Eye (tissue), 1 donor: ENCODE measurements at regions not wholly inside any gene's neighbourhood (a gene's known extent, or its start where the extent isn't known, plus 50 kb on each side); places are given as distances from the start of the nearest gene placed in this dataset.
"Not testable (repeated sequence)": the region's sequence is repeated elsewhere in the genome, so short reads cannot be mapped to it uniquely, and the experiment has no call there.

ENCODE experiments used
- DNase-seq: peaks from one replicate; pipeline ENCODE4 v3.0.0-alpha.2; 2015

DNA sequence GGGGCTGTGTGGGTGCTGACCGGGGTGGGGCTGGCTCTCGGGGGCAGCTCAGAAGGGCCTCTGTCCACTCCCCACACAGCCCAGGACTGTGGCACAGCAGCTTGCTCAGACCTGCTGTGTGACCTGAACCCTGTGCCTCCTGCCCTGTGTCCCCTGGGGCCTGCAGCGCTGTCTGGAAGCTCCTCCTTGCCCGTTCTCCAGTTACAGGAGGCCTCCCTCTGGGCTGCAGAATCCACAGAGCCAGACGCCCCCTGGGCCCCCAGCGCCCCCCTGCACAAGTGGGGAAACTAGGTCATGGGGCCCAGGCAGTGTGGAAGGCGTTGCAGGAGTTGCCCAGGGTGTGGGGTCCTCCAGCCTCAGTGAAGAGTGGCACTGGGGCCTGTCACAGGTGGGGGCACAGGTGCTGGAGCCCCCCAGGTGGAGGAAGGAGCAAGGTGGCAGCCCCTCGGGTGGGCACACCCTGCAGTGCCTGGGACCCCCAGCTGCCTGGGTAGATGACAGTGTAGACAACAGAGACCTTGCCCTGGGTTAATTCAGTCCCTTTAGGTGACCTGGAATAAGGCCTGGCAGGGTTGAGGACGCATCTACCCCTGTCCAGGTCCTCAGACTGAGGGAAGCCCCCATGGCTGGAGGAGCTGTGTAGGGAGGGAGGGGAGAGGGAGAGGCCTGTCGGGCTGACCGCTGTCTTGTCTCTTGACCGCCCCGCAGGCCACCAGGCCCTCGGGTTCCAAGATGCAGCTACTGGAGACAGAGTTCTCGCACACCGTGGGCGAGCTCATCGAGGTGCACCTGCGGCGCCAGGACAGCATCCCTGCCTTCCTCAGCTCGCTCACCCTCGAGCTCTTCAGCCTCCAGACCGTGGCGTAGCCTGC is 120.2 kb downstream of the IGLL1 start:
- peak; percentile 69 for DNase-seq

DNA sequence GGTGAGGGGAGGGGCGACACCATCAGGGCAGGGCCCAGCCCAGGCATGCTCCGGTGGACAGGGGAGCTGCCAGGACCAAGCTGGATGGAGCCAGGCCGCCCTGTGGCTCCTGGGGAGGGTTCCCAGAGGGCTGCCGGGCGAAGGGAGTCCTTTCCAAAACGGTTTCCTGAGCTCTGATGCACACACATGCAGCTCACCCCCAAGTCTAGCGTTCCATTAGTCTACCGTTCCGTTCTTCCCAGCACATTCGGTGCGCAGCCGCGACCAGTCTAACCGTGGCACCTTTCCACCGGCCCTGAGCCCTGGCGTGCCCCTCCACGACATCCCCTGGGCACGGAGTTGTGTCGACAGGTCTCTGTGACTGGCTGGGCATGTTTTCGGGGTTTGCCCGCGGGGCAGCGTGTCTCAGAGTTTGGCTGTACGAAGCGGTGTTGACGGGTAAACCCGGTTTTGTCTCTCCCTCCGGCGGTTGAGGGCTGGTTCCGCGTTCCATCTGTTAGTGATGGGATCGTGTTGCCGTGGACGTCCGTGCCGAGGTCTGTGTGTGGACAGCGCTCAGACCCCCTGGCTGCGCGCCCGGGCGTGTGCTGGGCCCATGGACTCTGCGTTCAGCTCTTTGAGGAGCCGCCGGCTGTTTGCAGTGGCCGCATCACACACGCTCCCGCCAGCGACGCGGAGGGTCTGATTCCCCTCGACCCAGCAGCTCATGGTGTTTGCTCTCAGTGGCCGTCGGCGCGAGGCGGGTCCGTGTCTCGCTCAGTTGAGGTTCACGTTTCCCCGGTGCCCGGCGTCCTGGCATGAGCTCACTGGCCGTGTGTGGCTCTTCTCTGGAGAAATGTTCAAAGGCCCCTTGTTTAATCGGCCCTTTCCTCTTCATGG is 121.2 kb downstream of the IGLL1 start:
- no peak for DNase-seq

DNA sequence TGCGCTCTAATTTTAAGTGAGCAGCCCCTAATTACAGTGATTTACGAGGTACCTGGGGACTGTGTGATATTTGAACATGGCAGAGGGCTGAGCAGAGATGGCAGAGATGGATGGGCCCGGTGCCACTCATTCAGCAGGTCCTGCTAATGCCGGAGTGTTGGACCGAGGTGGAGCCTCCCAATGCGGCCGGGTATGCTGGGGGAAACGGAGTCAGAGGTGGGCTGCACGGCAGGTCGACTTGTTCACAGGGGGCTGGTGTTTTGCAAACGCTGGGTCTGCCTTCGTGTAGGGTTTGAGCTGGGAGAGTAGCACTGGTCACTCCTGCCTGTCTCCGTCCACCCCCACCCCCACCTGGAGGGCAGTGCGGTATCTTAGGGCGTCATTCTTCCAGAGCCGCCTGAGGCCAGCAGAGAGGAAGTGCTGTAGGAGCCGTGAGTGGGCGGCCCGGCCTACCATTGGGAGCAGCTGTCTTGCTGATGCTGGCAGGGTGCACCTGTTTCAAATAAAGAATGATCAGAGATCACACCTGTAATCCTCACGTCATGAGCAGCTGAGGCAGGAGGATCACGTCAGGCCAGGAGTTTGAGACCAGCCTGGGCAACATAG is 122.6 kb downstream of the IGLL1 start:
- no peak for DNase-seq

DNA sequence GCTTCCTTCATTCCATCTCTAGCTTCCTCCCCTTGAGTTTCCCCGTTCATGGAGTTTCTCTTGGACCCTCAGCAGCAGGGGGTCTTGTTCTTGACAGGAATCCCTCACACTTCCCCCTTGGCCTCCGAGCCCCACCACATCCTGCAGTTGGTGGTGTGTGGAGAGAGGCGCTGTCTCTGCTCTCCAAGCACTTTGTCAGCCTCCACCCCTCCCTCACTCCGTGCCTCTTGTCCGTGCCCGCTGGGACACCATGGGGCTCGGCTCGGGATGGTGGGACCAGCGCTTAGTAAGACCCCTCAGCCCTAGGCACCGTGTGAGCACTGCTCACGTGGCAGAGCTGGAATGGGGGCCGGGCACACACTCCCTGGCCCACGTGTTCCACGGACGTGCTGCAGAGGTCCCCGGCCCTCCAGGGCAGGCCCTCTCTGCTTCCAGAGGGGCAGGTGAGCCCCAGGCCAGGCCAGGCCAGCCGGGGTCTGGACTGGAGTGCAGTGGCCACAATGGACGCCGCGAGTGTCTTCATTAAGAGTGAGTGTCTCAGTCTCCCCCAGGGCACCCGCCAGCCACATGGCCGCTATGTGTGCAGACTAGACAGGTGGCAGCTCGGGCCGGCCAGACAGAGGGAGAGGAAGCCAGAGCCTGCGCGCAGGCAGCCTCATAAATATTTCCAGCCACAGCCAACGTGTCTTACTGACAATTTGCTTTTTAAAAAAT is 123.3 kb downstream of the IGLL1 start:
- peak; percentile 8 for DNase-seq

DNA sequence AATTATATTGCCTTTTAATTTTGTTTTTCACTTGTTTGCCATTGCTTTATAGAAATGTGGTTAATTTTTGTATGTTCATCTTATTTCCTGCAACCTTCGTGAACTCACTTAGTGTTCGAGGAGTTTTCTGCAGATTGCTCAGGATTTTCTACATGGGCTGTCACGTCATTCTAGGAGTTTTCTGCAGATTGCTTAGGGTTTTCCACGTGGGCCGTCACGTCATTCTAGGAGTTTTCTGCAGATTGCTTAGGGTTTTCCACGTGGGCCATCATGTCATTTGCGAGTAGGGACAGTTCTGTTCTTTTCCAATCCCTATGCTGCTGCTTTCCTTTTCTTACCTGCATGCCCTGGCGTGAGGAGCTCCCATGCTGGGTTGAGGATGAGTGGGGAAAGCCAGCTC is 125.7 kb downstream of the IGLL1 start:
- DNase-seq: not testable (repeated sequence)

DNA sequence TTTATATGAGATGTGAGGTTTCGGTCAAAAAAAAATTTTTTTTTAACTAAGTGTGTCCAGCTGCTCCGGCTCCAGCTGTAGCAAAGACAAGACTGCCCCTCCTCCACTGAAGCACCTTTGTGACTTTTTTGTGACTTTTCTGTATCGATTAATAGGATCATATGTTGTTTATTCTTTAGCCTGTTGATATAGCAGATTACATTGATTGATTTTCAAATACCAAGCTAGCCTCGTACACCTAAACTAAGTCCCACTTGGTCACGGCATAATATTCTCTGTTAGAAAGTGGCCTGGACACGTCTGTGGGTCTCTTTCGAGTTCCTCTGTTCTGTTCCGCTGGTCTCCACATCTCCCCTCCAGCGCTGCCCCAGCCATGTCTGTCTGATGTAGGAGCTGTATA is 126.8 kb downstream of the IGLL1 start:
- no peak for DNase-seq

DNA sequence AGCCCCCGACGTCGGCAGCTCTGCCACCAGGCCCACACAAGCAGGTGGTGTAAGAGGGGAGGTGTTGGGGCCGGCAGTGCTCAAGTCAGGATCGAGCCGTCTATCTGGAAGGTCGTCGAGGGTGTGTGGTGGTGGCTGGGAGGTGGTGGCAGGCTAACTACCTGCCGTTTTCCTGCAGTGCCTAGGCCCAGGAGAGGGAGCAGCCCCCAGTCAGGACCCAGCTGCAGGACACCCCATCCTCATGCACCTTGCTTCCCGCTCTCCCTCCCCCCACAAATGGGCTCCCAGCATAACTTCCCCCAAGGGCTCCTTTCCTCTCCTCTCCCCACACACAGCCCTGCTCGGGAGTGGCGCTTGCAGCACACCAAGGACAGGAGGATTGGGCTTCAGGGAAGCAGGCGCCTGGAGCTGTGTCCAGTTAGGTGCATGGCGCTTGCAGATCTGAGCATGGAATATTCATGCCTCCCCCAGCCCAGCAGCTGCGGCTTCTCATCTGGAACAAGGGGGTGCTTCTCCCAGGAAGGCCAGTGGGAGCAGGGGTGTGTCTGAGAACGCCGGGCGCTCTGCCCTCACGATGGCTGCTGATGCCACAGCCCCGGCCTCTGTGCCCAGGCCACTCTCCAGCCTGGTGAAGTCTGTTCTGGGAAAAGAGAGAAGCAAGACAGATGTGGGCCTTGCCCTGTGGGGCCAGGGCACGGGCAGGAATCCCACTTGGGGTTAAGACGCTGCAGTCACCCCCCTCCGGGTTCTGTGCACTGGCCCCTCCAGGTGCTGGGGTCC is 127.7 kb downstream of the IGLL1 start:
- DNase-seq: no peak

DNA sequence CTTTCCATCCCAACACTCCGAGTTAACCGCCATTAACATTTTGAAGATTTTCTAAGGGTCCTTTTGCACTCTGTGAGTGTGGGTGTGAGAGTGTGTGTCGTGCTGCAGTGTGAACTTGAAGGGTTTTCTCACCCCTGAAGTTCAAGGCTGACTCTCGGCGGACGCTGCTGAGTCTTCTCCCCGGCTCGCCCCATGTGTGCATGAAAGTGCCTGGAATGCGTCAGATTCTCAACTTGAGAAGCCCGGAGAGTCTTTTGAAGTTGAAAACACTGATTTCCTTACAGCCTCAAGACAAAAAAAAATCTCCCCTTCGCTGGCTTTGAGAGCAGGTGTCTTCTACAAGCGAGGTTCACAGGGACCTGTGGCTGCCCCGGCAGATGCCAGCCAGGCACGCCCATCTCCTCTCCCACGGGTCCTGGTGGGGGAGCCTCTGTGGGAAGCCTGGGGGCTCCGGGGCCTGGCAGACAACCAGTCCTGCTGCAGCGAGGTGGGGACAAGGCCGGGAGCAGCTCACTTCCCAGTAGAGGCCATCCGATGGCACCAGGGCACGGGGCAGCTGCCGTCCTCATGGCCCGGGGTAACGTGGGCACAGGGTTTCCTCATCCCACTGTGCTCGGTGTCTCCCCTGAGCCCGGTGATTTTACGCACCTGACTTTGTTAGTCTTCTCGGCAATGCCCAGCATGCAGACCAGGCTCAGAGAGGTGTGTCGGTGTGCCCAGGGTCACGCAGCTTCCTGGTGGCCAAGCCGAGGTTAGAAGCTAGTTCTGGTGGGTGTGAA is 128.4 kb downstream of the IGLL1 start:
- DNase-seq: peak; percentile 35

DNA sequence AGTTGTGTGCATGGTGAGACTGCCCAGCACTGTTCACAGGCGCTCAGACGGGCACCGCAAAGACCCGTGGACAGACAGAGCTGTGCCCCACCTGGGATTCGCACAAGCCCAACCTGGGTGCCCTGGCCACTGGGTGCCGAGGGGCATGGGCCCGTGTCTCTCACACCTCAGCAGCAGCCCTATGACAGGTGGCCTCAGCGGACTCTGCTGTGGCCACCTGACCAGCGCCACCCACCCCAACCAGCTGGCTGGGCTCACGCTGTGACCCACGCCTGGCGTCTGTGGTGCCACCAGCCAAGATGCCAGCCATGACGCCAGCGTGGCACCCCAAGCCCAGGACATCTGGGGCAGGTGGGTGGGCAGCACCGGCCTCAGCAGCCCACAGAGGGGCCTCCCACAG is 129.3 kb downstream of the IGLL1 start:
- DNase-seq: not testable (repeated sequence)

DNA sequence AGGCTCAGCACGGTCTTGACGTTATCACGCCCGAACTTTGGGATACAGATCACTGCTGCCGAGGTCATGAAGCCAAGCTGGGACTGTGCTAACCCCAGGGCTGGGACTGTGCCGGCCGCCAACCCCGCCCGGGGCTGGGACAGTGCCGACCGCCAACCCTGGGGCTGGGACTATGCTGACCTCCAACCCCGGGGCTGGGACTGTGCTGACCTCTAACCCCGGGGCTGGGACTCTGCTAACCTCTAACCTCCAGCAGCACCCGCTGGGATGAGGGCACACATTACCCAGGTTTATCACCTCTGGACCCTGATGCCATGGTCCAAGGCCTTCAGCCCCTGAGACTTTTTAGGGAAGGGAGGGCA is 129.7 kb downstream of the IGLL1 start:
- no peak for DNase-seq

DNA sequence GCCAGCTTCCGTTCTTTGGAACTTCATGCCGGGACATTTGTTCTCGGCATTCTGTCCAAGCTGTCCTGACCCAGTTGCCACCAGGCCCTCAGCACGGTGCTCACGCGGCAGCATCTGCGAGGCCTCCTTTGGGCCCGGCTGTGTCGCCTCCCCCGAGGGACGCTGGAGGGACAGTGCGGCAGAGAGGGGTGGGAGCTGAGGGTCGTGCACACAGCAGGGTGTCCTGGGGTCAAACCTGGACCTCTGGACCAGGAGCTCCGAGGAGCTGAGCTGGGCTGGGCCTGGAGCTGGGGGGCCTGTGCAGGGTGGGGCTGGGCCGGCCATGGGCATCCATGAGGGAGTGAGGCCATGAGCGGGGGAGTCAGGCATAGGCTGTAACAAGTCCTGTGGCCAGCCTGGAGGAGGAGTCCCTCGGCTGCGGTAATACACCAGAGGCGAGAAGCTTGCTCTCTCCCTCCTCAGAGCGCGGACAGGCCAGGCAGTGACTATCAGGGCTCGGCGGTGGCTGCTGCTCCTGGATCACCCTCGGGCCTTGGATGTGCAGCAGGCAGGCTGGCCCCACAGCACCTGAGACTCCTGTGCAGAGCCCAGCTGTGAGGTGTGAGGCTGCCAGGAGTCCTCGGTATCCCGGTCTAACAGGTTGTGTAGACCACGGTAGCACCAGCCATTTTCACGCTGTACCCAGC is 130.2 kb downstream of the IGLL1 start:
- DNase-seq: not testable (repeated sequence)

DNA sequence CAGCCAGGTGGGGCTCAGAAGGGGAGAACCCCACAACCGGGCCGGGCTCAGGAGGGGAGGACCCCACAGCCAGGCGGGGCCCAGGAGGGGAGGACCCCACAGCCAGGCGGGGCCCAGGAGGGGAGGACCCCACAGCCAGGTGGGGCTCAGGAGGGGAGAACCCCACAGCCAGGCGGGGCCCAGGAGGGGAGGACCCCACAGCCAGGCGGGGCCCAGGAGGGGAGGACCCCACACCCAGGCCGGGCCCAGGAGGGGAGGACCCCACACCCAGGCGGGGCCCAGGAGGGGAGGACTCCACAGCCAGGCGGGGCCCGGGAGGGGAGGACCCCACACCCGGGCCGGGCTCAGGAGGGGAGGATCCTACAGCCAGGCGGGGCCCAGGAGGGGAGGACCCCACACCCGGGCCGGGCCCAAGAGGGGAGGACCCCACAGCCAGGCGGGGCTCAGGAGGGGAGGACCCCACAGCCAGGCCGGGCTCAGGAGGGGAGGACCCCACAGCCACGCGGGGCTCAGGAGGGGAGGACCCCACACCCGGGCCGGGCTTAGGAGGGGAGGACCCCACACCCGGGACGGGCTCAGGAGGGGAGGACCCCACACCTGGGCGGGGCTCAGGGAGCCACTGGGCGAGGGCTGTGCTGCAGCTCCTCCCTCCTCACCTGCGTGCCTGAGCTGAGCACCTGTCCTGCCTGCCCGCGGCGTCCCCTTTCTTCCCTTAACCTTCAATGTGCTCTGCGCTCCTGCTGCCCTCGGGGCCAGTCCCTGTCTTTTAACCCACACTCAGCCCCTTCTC is 131.4 kb downstream of the IGLL1 start:
- not testable (repeated sequence) for DNase-seq

DNA sequence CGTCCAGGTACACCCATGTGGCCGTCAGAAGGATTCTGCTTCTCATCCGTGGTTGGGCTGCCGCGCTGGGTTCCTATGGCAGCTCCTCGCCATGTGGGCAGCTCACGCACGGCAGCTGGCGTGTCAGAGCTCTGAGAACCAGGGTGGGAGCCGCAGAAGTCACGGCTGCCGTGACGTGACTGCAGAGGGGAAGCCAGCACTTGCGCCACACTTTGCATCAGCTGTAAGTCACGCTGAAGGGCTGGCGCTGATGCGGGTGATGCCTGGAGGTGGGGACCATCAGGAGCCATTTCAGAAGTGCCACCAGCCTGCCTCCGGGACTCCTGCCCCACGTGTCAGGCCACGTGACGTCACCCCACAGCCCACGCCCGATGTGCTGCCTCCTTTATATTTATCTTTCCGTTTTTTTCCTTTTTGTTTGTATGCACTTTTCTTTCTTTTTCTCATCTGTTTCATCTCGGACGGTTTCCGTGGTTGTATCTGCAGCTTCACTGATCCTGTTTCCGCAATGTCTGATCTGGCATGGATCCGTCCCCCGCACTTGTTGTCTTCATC is 133.2 kb downstream of the IGLL1 start:
- DNase-seq: no peak

DNA sequence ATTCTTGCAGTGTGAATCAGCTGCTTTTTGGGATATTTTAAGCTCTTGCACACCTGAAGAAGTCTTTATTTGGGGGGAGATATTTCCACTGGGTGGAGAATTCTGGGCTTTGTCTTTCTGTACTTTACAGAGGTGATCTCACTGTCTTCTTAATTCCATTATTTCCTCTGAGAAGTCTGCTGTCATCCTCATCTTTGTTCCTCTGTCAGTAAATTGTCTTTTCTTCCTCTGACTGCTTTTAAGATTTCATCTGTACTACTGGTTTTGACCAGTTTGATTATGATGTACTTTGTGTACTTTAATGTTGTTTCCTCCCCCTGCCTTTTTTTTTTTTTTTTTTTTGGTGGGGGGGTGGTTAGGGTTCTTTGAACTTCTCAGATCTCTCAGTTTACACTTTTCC is 133.9 kb downstream of the IGLL1 start:
- DNase-seq: not testable (repeated sequence)

DNA sequence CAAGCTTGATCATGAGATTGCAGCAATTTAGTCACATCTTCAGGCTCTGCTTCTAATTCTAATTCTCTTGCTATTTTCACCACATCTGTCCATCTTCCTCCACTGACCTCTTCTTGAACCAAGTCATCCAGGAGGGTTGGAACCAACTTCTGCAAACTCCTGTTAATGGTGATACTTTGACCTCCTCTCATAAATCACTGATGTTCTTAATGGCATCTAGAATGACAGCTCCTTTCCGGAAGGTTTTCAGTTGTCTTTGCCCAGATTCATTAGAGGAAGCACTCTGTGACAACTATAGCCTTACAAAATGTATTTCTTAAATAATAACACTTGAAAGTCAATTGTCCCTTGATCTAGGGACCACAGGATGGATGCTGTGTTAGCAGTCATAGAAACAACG is 136.2 kb downstream of the IGLL1 start:
- DNase-seq: not testable (repeated sequence)

DNA sequence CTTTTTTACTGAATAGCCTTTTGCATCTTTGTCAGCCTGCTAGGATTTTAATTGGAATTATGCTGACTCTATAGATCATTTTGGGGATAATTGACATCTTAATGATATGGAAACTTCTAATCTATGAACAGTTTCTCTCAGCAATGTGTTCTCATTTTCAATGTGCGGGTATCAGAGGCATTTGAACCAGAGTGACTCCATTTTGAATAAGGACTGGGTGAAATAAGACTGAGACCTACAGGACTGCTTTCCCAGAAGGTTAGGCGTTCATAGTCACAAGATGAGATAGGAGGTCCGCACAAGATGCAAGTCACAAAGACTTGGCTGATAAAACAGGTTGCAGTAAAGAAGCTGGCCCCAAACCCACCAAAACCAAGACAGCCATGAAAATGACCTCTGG is 140.5 kb downstream of the IGLL1 start:
- DNase-seq: not testable (repeated sequence)

DNA sequence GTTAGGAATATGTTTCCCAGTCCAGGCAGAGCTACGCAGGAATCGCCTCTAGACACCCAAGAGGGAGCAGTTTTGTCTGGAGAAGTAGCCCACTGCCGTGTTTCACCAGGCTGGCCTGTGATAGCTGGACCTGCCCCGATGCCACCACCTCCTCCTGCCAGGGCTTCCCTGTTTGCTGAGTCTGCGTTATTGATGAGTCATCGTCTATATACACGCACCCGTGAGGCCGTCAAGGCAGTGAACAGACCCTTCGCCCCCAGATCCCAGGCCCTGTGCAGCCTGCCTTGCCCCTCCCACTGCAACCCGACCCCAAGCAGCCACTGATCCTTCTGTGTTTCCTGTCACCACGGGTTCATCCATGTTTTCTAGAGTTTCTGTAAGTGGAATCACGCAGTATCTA is 141.9 kb downstream of the IGLL1 start:
- DNase-seq: no peak

DNA sequence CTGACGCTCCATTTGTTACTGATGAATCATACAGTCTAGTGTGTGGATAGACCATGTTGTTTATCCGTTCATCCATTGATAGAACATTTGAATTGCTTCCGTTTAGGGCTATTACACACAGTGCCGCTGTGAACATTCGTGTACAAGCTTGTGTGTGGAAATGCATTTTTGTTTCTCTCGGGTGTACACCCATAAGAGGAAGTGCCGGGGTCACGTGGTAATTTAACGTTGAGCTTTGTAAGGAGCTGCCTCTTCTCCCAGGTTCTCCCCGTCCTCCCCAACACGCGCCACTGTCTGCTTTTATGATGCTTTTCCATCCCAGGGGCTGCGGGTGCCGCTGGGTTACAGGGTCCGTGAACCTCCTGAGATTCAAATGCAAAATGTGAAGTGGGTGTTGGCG is 142.3 kb downstream of the IGLL1 start:
- DNase-seq: no peak

DNA sequence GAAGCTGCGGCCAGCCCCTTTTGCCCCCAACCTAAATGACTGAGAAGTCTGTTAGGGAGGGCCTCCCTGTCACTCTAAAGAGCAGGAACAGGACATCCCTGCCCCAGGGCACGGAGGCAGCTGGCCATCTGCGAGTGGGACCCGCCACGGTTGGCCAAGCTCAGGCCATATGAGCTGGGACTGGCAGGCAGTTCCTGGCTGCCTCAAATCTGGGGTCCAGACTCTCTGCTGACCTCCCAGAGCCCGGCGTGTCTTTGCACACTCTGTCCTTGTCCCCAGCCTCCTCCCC is 143.0 kb downstream of the IGLL1 start:
- DNase-seq: not testable (repeated sequence)
